ENCODE measurements at regions not wholly inside any gene's neighbourhood (a gene's known extent, or its start where the extent isn't known, plus 50 kb on each side); places are given as distances from the start of the nearest gene placed in this dataset.

DNA sequence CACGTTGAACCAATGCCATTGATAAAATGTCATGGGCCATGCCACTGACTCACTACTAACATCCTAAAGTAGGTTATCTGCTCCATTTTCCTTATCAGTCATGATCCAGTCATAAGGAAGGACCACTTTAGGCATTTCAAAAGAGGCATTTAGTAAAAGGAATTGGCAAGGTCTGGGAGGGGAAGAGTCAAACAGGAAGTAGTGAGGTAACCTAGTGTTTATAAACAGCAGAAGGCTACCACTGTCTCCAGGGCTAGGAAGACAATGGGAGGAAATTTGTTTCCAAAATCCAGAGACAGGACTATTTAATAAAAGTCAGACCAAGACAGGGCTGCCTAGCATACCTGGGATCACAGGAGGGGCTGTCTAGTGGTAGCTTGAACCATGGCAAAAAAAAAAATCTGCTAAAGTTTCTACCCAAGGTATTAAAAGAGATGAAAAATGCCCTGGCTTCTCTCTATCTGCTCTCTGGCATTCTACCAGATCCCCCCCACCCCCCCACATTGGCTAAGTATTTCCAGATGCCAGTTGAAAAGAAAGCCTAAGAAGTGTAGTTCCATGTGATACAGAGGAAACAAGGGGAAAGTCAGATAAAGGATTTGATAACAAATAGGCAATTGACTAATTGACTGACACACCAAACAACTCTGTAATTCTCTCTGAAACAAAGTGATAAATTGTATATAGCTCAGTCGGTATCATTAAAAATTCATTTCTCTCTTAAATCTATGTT is 50.4 kb upstream of the C11orf87 start:
- no peak for DNase-seq

Measured in DMS79 (cell line).